ENCODE measurements at regions not wholly inside any gene's neighbourhood (a gene's known extent, or its start where the extent isn't known, plus 50 kb on each side); places are given as distances from the start of the nearest gene placed in this dataset.

- Histone ChIP-seq H3K27me3 (replicated peaks; ENCODE audit: control insufficient read depth, insufficient read depth, low read length) (no peaks in the 10 kb centered on the region), H3K4me1 (no peaks in the 10 kb centered on the region), H3K9me3 (no peaks in the 10 kb centered on the region), H3K36me3 (ENCODE audit: control insufficient read depth, insufficient read depth, low read length) (no peaks in the 10 kb centered on the region), H3K4me3 (ENCODE audit: low read depth, low read length) (no peak overlapping the region)
- BruUV-seq (replicated peaks) = no TSS peak
- no peak overlapping the region for H3K27ac Mint-ChIP-seq (ENCODE audit: unreplicated experiment)
- no peaks in the 10 kb centered on the region for H3K4me1 Mint-ChIP-seq (ENCODE audit: low read depth, unreplicated experiment)
- H3K4me3 Mint-ChIP-seq (ENCODE audit: unreplicated experiment) = no peak overlapping the region
- DNase-seq = no peak
- ChIA-PET CTCF (no interaction called here), POLR2A (no interaction called here)
- intact Hi-C loops (cut with micrococcal nuclease; ENCODE audit: unreplicated experiment) = loop anchor here (10.0 kb wide), 1 partner anchor 656 kb away; no protein-coding TSS in a partner anchor
- no peak for TF ChIP-seq CTCF (IDR thresholded peaks at IDR 0.05; ENCODE audit: insufficient read depth in 1 of 2, low read depth in 1 of 2, low read length in 1 of 2, severe bottlenecking in 1 of 2, unreplicated experiment in 1 of 2)
- no peaks in the 10 kb centered on the region for H3K27me3 Mint-ChIP-seq (ENCODE audit: insufficient read depth, unreplicated experiment)
- H3K9me3 Mint-ChIP-seq (ENCODE audit: unreplicated experiment) = no peaks in the 10 kb centered on the region
- no peaks in the 10 kb centered on the region for H3K36me3 Mint-ChIP-seq (ENCODE audit: insufficient read depth, unreplicated experiment)
These were observed 662.2 kb upstream of the CNTN5 start for GRCh38 chr11:98358551-98358950.

- POLR2A ChIA-PET = no interaction called here
- H3K4me3 ChIP-seq (ENCODE audit: low read depth, low read length) = no peak overlapping the region
- CTCF ChIA-PET = no interaction called here
These were observed 655.6 kb upstream of the CNTN5 start for GRCh38 chr11:98365190-98365589.

GRCh38 chr11:98365941-98366340 lies 654.8 kb upstream of the CNTN5 start:
- Histone ChIP-seq H3K27me3 (replicated peaks; ENCODE audit: control insufficient read depth, insufficient read depth, low read length) (no peaks in the 10 kb centered on the region), H3K4me1 (no peaks in the 10 kb centered on the region), H3K36me3 (ENCODE audit: control insufficient read depth, insufficient read depth, low read length) (no peaks in the 10 kb centered on the region), H3K9me3 (no peaks in the 10 kb centered on the region), H3K4me3 (ENCODE audit: low read depth, low read length) (no peak overlapping the region)
- H3K36me3 Mint-ChIP-seq (ENCODE audit: insufficient read depth, unreplicated experiment) = no peaks in the 10 kb centered on the region
- ChIA-PET CTCF (no interaction called here), POLR2A (no interaction called here)
- H3K27me3 Mint-ChIP-seq (ENCODE audit: insufficient read depth, unreplicated experiment) = peaks cover 4% of the 10 kb centered on the region
- intact Hi-C loops (cut with micrococcal nuclease; ENCODE audit: unreplicated experiment) = no loop called here
- BruUV-seq (replicated peaks) = no TSS peak
- no peak overlapping the region for H3K27ac Mint-ChIP-seq (ENCODE audit: unreplicated experiment)
- no peaks in the 10 kb centered on the region for H3K4me1 Mint-ChIP-seq (ENCODE audit: low read depth, unreplicated experiment)
- no peak for DNase-seq
- H3K4me3 Mint-ChIP-seq (ENCODE audit: unreplicated experiment) = no peak overlapping the region
- no peaks in the 10 kb centered on the region for H3K9me3 Mint-ChIP-seq (ENCODE audit: unreplicated experiment)
- TF ChIP-seq CTCF (IDR thresholded peaks at IDR 0.05; ENCODE audit: insufficient read depth in 1 of 2, low read depth in 1 of 2, low read length in 1 of 2, severe bottlenecking in 1 of 2, unreplicated experiment in 1 of 2) = no peak

More at GRCh38 chr11:98365190-98365589, 655.6 kb upstream of the CNTN5 start:
- Histone ChIP-seq H3K4me1 (no peaks in the 10 kb centered on the region), H3K36me3 (ENCODE audit: control insufficient read depth, insufficient read depth, low read length) (no peaks in the 10 kb centered on the region), H3K9me3 (no peaks in the 10 kb centered on the region), H3K27me3 (replicated peaks; ENCODE audit: control insufficient read depth, insufficient read depth, low read length) (no peaks in the 10 kb centered on the region)
- no peak for DNase-seq
- Mint-ChIP-seq H3K36me3 (ENCODE audit: insufficient read depth, unreplicated experiment) (no peaks in the 10 kb centered on the region), H3K4me3 (ENCODE audit: unreplicated experiment) (no peak overlapping the region), H3K27ac (ENCODE audit: unreplicated experiment) (no peak overlapping the region), H3K4me1 (ENCODE audit: low read depth, unreplicated experiment) (no peaks in the 10 kb centered on the region), H3K27me3 (ENCODE audit: insufficient read depth, unreplicated experiment) (peaks cover 4% of the 10 kb centered on the region), H3K9me3 (ENCODE audit: unreplicated experiment) (no peaks in the 10 kb centered on the region)
- no TSS peak for BruUV-seq (replicated peaks)
- intact Hi-C loops (cut with micrococcal nuclease; ENCODE audit: unreplicated experiment) = no loop called here
- no peak for TF ChIP-seq CTCF (IDR thresholded peaks at IDR 0.05; ENCODE audit: insufficient read depth in 1 of 2, low read depth in 1 of 2, low read length in 1 of 2, severe bottlenecking in 1 of 2, unreplicated experiment in 1 of 2)
